ENCODE measurements at regions not wholly inside any gene's neighbourhood (a gene's known extent, or its start where the extent isn't known, plus 50 kb on each side); places are given as distances from the start of the nearest gene placed in this dataset.

DNA sequence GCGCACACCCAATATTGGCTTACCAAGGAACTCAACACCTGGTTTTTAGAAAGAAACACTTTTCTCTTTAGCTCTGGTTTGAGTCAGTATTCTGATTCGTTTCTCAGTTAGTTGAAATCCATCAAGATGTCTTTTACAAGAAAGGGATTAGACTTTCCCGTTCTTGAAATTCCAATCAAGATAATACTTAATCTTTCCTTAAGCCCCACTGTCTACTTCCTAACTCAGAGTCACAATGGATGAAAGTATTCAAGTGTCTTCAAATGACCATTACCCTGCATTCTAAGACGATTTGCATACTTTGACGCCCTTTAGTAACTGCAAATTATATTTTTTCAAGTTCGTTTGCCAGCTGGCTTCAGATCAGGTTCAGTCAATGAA lies 189.8 kb downstream of the USP22 start:
- no peak for TF ChIP-seq POLR2A (IDR thresholded peaks at IDR 0.05; ENCODE audit: low read length)
- no peak for TF ChIP-seq GATA1 (IDR thresholded peaks at IDR 0.05; ENCODE audit: low read depth, low read length)

Measured in erythroblast (primary cell).